GM12873 (cell line): ENCODE measurements at regions not wholly inside any gene's neighbourhood (a gene's known extent, or its start where the extent isn't known, plus 50 kb on each side); places are given as distances from the start of the nearest gene placed in this dataset.

ENCODE experiments used
- CTCF ChIP-seq: IDR thresholded peaks from 2 replicates; pipeline ENCODE4 v1.5.1; 2012; ENCODE audit warnings: low read depth, mild to moderate bottlenecking, moderate library complexity, low read length, control low read depth; ENCODE audit not compliant: insufficient read depth; ENCODE audit errors: missing control alignments

GRCh38 chr9:95389373-95389772, 71.9 kb upstream of the FANCC start:
- TF ChIP-seq CTCF: no peak

- TF ChIP-seq CTCF: no peak
Observed at GRCh38 chr9:95386843-95387242, 69.3 kb upstream of the FANCC start.

- TF ChIP-seq CTCF: no peak
Observed at GRCh38 chr9:95385521-95385920, 68.0 kb upstream of the FANCC start.

GRCh38 chr9:95383845-95384244, 66.3 kb upstream of the FANCC start:
- TF ChIP-seq CTCF: no peak

- TF ChIP-seq CTCF: no peak
Observed at GRCh38 chr9:95383185-95383676, 65.7 kb upstream of the FANCC start.

GRCh38 chr9:95382433-95382832, 64.9 kb upstream of the FANCC start:
- no peak for TF ChIP-seq CTCF

- no peak for TF ChIP-seq CTCF
Observed at GRCh38 chr9:95381221-95381620, 63.7 kb upstream of the FANCC start.
